GM18508 (cell line): ENCODE measurements at regions not wholly inside any gene's neighbourhood (a gene's known extent, or its start where the extent isn't known, plus 50 kb on each side); places are given as distances from the start of the nearest gene placed in this dataset.

ENCODE experiments used
- ATAC-seq: cut with Tn5 transposase; IDR thresholded peaks from one replicate; pipeline ENCODE4 v1.9.1; 2021; ENCODE audit warnings: moderate number of reproducible peaks; ENCODE audit not compliant: insufficient read depth, unreplicated experiment

- no peak for ATAC-seq
Observed at GRCh38 chr11:15641271-15642045, 526.7 kb downstream of the INSC start.

GRCh38 chr11:15645201-15645600, 530.5 kb downstream of the INSC start:
- no peak for ATAC-seq

GRCh38 chr11:15649371-15650104, 534.8 kb downstream of the INSC start:
- ATAC-seq, result no peak

- peak; percentile 94 for ATAC-seq
Observed at GRCh38 chr11:15650105-15650938, 535.6 kb downstream of the INSC start.

- ATAC-seq, result no peak
Observed at GRCh38 chr11:15651033-15651432, 536.3 kb downstream of the INSC start.

GRCh38 chr11:15651816-15652215, 537.1 kb downstream of the INSC start:
- ATAC-seq, result no peak

- ATAC-seq, result no peak
Observed at GRCh38 chr11:15653191-15653710, 538.5 kb downstream of the INSC start.

GRCh38 chr11:15654451-15654850, 539.7 kb downstream of the INSC start:
- no peak for ATAC-seq

GRCh38 chr11:15655552-15655951, 540.8 kb downstream of the INSC start:
- no peak for ATAC-seq

- no peak for ATAC-seq
Observed at GRCh38 chr11:15657264-15657663, 542.5 kb downstream of the INSC start.

- no peak for ATAC-seq
Observed at GRCh38 chr11:15660496-15660895, 545.8 kb downstream of the INSC start.

GRCh38 chr11:15662285-15662684, 547.6 kb downstream of the INSC start:
- ATAC-seq, result no peak

- ATAC-seq, result no peak
Observed at GRCh38 chr11:15663777-15664218, 549.1 kb downstream of the INSC start.

GRCh38 chr11:15665368-15665871, 550.7 kb downstream of the INSC start:
- no peak for ATAC-seq

GRCh38 chr11:15667127-15667725, 552.5 kb downstream of the INSC start:
- no peak for ATAC-seq

GRCh38 chr11:15668718-15669117, 554.0 kb downstream of the INSC start:
- ATAC-seq, result no peak

- ATAC-seq, result no peak
Observed at GRCh38 chr11:15670520-15671070, 555.9 kb downstream of the INSC start.

- no peak for ATAC-seq
Observed at GRCh38 chr11:15671216-15671615, 556.5 kb downstream of the INSC start.

- ATAC-seq, result no peak
Observed at GRCh38 chr11:15672825-15673224, 558.1 kb downstream of the INSC start.

- ATAC-seq, result no peak
Observed at GRCh38 chr11:15673408-15673831, 558.7 kb downstream of the INSC start.
